ENCODE measurements at regions not wholly inside any gene's neighbourhood (a gene's known extent, or its start where the extent isn't known, plus 50 kb on each side); places are given as distances from the start of the nearest gene placed in this dataset.

DNA sequence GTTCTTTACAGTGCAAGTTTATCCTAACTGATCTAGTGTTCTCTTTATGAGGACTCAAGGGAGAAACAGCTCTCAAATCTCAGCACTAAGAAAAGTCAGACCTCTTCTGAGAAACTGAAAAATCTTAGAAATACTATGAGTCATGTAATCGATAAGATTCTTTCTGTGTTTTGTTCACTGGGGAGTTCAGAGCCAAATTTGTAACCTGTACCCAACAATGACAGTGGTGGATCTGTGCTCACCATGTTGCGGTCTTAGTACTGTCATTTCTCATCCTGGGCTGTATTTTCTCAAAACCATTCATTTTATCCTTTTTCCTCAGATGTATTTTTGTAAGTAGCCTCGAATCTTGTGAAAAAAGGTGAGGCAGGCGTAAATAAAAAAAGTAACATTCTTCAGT is 146.4 kb downstream of the ACER2 start:
- TF ChIP-seq, protein P1, sequence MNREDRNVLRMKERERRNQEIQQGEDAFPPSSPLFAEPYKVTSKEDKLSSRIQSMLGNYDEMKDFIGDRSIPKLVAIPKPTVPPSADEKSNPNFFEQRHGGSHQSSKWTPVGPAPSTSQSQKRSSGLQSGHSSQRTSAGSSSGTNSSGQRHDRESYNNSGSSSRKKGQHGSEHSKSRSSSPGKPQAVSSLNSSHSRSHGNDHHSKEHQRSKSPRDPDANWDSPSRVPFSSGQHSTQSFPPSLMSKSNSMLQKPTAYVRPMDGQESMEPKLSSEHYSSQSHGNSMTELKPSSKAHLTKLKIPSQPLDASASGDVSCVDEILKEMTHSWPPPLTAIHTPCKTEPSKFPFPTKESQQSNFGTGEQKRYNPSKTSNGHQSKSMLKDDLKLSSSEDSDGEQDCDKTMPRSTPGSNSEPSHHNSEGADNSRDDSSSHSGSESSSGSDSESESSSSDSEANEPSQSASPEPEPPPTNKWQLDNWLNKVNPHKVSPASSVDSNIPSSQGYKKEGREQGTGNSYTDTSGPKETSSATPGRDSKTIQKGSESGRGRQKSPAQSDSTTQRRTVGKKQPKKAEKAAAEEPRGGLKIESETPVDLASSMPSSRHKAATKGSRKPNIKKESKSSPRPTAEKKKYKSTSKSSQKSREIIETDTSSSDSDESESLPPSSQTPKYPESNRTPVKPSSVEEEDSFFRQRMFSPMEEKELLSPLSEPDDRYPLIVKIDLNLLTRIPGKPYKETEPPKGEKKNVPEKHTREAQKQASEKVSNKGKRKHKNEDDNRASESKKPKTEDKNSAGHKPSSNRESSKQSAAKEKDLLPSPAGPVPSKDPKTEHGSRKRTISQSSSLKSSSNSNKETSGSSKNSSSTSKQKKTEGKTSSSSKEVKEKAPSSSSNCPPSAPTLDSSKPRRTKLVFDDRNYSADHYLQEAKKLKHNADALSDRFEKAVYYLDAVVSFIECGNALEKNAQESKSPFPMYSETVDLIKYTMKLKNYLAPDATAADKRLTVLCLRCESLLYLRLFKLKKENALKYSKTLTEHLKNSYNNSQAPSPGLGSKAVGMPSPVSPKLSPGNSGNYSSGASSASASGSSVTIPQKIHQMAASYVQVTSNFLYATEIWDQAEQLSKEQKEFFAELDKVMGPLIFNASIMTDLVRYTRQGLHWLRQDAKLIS (CRISPR knock-in tag; IDR thresholded peaks at IDR 0.05; ENCODE audit: borderline replicate concordance) = no peak
- Mint-ChIP-seq H3K4me1 (peaks cover 11% of the 10 kb centered on the region), H3K4me3 (no peak overlapping the region), H3K9me3 (peaks cover 25% of the 10 kb centered on the region), H3K27ac (no peak overlapping the region), H3K36me3 (peaks cover 25% of the 10 kb centered on the region), H3K27me3 (ENCODE audit: low read depth) (no peaks in the 10 kb centered on the region; the same call in 1 of the 2 replicates)
- CTCF ChIA-PET = no interaction called here
- DNase-seq (ENCODE audit: low spot score) = no peak
- POLR2A ChIA-PET = no interaction called here
- ATAC-seq = no peak

- DNase-seq (ENCODE audit: low spot score) = no peak
- no peak overlapping the region for H3K4me3 Mint-ChIP-seq
- H3K36me3 Mint-ChIP-seq = peaks cover 31% of the 10 kb centered on the region
- peaks cover 11% of the 10 kb centered on the region for H3K4me1 Mint-ChIP-seq
- H3K27me3 Mint-ChIP-seq (ENCODE audit: low read depth) = no peaks in the 10 kb centered on the region; the same call in 1 of the 2 replicates
- ATAC-seq = no peak
- CTCF ChIA-PET = no interaction called here
- POLR2A ChIA-PET = no interaction called here
- no peak overlapping the region for H3K27ac Mint-ChIP-seq
- TF ChIP-seq FOXK1 (CRISPR knock-in tag; IDR thresholded peaks at IDR 0.05) (no peak), TP53 (CRISPR knock-in tag; IDR thresholded peaks at IDR 0.05) (no peak), ETV6 (CRISPR knock-in tag; IDR thresholded peaks at IDR 0.05) (no peak), SOX15 (CRISPR knock-in tag; IDR thresholded peaks at IDR 0.05) (no peak), ERG (CRISPR knock-in tag; IDR thresholded peaks at IDR 0.05) (no peak), OVOL2 (CRISPR knock-in tag; IDR thresholded peaks at IDR 0.05; ENCODE audit: borderline replicate concordance) (no peak), MLX (CRISPR knock-in tag; IDR thresholded peaks at IDR 0.05) (no peak), ZNF671 (CRISPR knock-in tag; IDR thresholded peaks at IDR 0.05) (no peak), ZNF423 (CRISPR knock-in tag; IDR thresholded peaks at IDR 0.05) (no peak), SMAD3 (CRISPR knock-in tag; IDR thresholded peaks at IDR 0.05; ENCODE audit: borderline replicate concordance) (no peak), NFYB (CRISPR knock-in tag; conservative IDR thresholded peaks at IDR 0.05; ENCODE audit: low read depth) (no peak), GABPB1 (CRISPR knock-in tag; IDR thresholded peaks at IDR 0.05) (no peak), TEAD4 (CRISPR knock-in tag; IDR thresholded peaks at IDR 0.05) (no peak), NR3C1 (CRISPR knock-in tag; conservative IDR thresholded peaks at IDR 0.05; ENCODE audit: low read depth) (no peak), RORB (CRISPR knock-in tag; IDR thresholded peaks at IDR 0.05) (no peak), NR1H2 (CRISPR knock-in tag; IDR thresholded peaks at IDR 0.05) (no peak), JAZF1 (CRISPR knock-in tag; IDR thresholded peaks at IDR 0.05) (no peak)
- TF ChIP-seq, protein P2, sequence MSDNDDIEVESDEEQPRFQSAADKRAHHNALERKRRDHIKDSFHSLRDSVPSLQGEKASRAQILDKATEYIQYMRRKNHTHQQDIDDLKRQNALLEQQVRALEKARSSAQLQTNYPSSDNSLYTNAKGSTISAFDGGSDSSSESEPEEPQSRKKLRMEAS (CRISPR knock-in tag; IDR thresholded peaks at IDR 0.05) = no peak
- H3K9me3 Mint-ChIP-seq = peaks cover 25% of the 10 kb centered on the region
Measured at GRCh38 chr9:19554529-19554928, 145.7 kb downstream of the ACER2 start.

GRCh38 chr9:19553441-19553840 is 144.6 kb downstream of the ACER2 start:
- H3K9me3 Mint-ChIP-seq = peaks cover 26% of the 10 kb centered on the region
- TF ChIP-seq RORB (CRISPR knock-in tag; IDR thresholded peaks at IDR 0.05) (no peak), TP53 (CRISPR knock-in tag; IDR thresholded peaks at IDR 0.05) (no peak), FOXJ3 (CRISPR knock-in tag; IDR thresholded peaks at IDR 0.05; ENCODE audit: borderline replicate concordance) (no peak), MYBL2 (CRISPR knock-in tag; IDR thresholded peaks at IDR 0.05) (no peak), NR3C1 (CRISPR knock-in tag; conservative IDR thresholded peaks at IDR 0.05; ENCODE audit: low read depth) (no peak), ZNF423 (CRISPR knock-in tag; IDR thresholded peaks at IDR 0.05) (no peak), ATF2 (CRISPR knock-in tag; IDR thresholded peaks at IDR 0.05; ENCODE audit: borderline replicate concordance, low read depth) (no peak)
- H3K27me3 Mint-ChIP-seq (ENCODE audit: low read depth) = no peaks in the 10 kb centered on the region; the same call in 1 of the 2 replicates

More at GRCh38 chr9:19553441-19553840, 144.6 kb downstream of the ACER2 start:
- Mint-ChIP-seq H3K27ac (no peak overlapping the region), H3K4me1 (peaks cover 11% of the 10 kb centered on the region), H3K36me3 (peaks cover 37% of the 10 kb centered on the region), H3K4me3 (no peak overlapping the region)
- no peak for ATAC-seq
- POLR2A ChIA-PET = no interaction called here
- CTCF ChIA-PET = interaction anchor here (0.7 kb wide), 1 partner anchor 88 kb away, joined by 3 read pairs; no protein-coding TSS in a partner anchor
- no peak for DNase-seq (ENCODE audit: low spot score)

Measured in WTC11 (cell line).